GM19193 (cell line): ENCODE measurements at regions not wholly inside any gene's neighbourhood (a gene's known extent, or its start where the extent isn't known, plus 50 kb on each side); places are given as distances from the start of the nearest gene placed in this dataset.

Source experiments
- POLR2A ChIP-seq: IDR thresholded peaks from 4 replicates; pipeline ENCODE4 v1.6.1; 2011; ENCODE audit not compliant: insufficient read depth, insufficient read length; ENCODE audit errors: extremely low read depth

- TF ChIP-seq POLR2A, result no peak
Measured at GRCh38 chr15:99440551-99441443, 125.0 kb upstream of the MEF2A start.

- TF ChIP-seq POLR2A, result no peak
Measured at GRCh38 chr15:99441444-99441800, 124.4 kb upstream of the MEF2A start.

- no peak for TF ChIP-seq POLR2A
Measured at GRCh38 chr15:99441871-99442251, 123.9 kb upstream of the MEF2A start.

GRCh38 chr15:99442252-99442897 lies 123.4 kb upstream of the MEF2A start:
- no peak for TF ChIP-seq POLR2A

- no peak for TF ChIP-seq POLR2A
Measured at GRCh38 chr15:99443056-99443756, 122.6 kb upstream of the MEF2A start.

DNA sequence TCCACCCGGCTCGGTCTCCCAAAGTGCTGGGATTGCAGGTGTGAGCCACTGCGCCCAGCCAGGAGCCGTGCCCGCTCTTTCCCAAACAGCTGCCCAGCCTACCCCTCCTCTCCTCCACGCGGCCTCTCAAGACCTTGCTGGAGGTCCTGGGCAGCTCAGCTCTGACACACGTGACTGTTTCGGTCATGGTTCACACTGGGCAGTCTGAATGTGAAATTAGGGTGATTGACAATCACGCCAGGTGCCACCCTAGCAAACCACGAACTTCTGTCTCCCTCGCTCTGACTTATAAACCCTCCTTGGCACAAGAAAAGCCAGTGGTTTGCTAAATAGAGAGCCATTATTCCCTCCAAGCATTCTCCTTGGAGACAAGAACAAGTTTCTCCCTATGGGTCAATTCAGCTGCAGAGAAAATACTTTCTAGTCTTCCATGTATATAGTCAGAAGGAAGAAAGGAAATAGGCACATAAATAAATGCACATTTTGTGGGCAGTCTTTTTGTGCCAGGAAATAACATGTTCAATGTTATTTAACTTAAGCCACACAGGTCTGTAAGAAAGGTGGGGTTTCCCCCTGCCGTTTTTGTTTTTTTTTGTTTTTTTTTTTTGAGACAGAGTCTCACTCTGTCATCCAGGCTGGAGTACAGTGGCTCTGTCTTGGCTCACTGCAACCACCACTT lies 121.9 kb upstream of the MEF2A start:
- no peak for TF ChIP-seq POLR2A

DNA sequence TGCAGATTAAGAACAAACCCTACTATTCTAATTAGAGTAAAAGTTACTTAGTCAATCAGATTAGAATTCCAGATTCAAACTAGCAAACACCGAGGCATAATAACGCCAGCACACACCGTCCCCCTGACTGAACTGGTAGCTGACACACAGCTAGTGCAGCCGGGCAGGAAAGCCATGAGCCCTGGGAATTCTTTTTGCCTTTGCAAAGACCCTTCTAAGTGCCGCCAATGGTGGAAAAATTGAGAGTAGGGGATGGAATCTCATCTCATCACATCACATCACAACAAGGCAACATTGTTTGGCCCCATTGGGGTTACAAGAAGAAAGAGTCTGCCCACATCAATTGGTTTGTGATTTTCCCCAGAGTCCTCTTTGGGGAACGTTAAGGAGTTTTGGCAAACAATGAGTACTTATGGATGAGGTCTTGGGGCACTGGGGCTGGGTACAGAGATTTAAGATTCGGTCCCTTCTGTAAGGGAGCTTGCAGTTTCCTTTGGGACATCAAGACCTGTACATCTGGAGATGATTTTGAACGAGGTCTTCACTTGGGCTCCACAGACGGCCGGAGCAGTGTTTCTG lies 120.4 kb upstream of the MEF2A start:
- no peak for TF ChIP-seq POLR2A

- TF ChIP-seq POLR2A, result no peak
Measured at GRCh38 chr15:99446565-99447496, 119.0 kb upstream of the MEF2A start.

DNA sequence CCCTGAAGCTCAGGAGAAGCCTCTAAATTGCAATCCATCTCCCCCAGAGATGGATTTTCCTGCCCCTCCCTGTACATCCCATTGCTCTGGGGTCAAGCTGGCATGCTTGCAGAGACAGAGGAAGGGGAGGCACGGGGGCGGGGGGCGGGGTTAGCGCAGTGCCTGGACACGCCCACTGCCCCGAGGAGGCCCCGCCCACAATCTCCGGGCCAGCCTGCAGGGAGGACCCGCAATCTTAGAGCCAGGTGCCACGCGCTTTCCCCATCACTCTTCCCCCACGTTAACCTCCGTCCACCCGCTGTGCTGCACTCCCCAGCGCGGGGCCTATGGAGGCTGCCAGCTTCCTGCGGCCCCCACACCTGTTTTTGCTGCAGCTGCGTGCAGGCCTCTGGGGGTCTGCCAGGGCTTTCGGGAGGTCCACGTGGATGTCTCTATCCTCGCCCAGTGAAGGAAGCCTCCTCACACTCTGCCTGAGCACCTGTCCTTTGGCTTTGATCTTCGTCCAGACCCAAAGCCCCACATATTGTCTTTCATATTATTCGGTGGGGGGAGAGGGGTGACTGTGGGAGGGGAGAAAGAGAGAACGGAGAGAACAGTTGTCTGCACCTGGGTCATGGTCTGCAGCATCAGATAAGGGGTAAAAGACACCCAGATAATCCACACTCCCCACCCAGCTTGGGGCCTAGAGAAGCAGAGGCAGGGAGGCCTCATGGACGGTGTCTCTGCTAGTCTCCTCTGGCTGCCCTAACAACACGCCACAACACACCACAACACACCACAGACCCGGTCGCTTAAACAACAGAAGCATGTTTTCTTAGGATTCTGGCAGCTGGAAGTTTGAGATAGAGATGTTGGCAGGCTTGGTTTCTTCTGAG lies 118.0 kb upstream of the MEF2A start:
- TF ChIP-seq POLR2A, result no peak

GRCh38 chr15:99449514-99449913 lies 116.3 kb upstream of the MEF2A start:
- no peak for TF ChIP-seq POLR2A

DNA sequence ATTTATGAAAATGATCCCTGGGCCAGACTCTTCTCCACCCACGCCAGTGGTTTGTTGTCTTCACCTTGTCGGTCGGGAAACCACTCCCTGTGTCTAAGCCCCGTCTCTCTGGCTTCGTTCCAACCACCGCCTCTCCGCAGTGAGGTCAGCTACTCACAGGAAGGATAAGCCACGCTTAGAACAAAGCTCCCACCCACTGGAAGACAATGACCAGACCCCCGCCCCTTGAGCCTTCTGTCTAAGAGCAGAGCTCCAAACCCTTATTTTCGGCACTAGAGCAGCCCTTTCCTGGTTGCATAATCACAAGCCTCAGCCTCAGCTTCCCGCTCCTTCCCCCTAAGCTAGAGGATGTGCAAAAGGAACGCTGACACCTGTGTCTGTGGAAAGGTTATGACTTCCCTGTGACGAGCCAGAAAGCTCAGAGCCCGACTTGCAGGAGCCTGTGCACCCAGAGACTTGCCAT lies 114.9 kb upstream of the MEF2A start:
- TF ChIP-seq POLR2A, result no peak

GRCh38 chr15:99451484-99451883 lies 114.3 kb upstream of the MEF2A start:
- no peak for TF ChIP-seq POLR2A

DNA sequence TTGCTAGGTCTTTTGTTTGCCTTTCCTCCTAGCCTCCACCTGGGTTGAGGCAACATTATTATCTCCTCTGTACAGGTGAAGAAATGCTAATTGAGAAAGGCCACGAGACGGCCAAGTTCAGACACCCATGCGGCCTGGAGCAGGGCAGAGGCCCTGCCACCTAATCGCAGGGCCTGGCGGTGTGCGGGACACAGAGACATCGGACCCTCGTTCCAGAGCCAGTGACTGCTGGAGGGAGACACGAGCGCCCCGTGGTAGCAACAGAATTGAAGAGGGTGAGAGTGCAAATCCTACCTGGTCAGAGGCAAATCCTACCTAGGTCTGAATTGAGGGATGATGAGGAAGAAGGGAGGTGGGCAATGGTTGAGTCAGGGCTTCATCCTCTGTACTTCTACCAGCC lies 113.8 kb upstream of the MEF2A start:
- no peak for TF ChIP-seq POLR2A
